Pons (tissue), 1 donor: ENCODE measurements at regions not wholly inside any gene's neighbourhood (a gene's known extent, or its start where the extent isn't known, plus 50 kb on each side); places are given as distances from the start of the nearest gene placed in this dataset.

Source experiments
- DNase-seq: peaks from one replicate; pipeline ENCODE4 v3.0.0-alpha.2; 2016; ENCODE audit warnings: low spot score

- no peak for DNase-seq
Observed at GRCh38 chr22:22395245-22395644, 113.3 kb downstream of the ZNF280B start.

GRCh38 chr22:22396741-22397291 is 111.7 kb downstream of the ZNF280B start:
- DNase-seq: no peak

GRCh38 chr22:22397292-22397870 is 111.2 kb downstream of the ZNF280B start:
- DNase-seq: peak; percentile 88

- DNase-seq: no peak
Observed at GRCh38 chr22:22397875-22398524, 110.5 kb downstream of the ZNF280B start.

GRCh38 chr22:22398530-22399327 is 109.8 kb downstream of the ZNF280B start:
- DNase-seq: no peak

- no peak for DNase-seq
Observed at GRCh38 chr22:22400099-22400498, 108.4 kb downstream of the ZNF280B start.

GRCh38 chr22:22400964-22401363 is 107.6 kb downstream of the ZNF280B start:
- DNase-seq: no peak

- DNase-seq: no peak
Observed at GRCh38 chr22:22401381-22401780, 107.2 kb downstream of the ZNF280B start.

GRCh38 chr22:22403306-22403705 is 105.2 kb downstream of the ZNF280B start:
- no peak for DNase-seq

GRCh38 chr22:22403771-22404170 is 104.8 kb downstream of the ZNF280B start:
- DNase-seq: no peak

- no peak for DNase-seq
Observed at GRCh38 chr22:22404598-22405284, 103.8 kb downstream of the ZNF280B start.

GRCh38 chr22:22406445-22407027 is 102.0 kb downstream of the ZNF280B start:
- DNase-seq: no peak

- DNase-seq: no peak
Observed at GRCh38 chr22:22407061-22407460, 101.5 kb downstream of the ZNF280B start.

- no peak for DNase-seq
Observed at GRCh38 chr22:22408269-22408668, 100.3 kb downstream of the ZNF280B start.

- peak; percentile 37 for DNase-seq
Observed at GRCh38 chr22:22408731-22409696, 99.5 kb downstream of the ZNF280B start.

GRCh38 chr22:22410121-22410520 is 98.4 kb downstream of the ZNF280B start:
- peak; percentile 47 for DNase-seq

- DNase-seq: no peak
Observed at GRCh38 chr22:22410677-22411076, 97.9 kb downstream of the ZNF280B start.

- no peak for DNase-seq
Observed at GRCh38 chr22:22414266-22414665, 94.3 kb downstream of the ZNF280B start.

- no peak for DNase-seq
Observed at GRCh38 chr22:22417495-22418162, 90.9 kb downstream of the ZNF280B start.

- DNase-seq: no peak
Observed at GRCh38 chr22:22418163-22418549, 90.4 kb downstream of the ZNF280B start.
